Keratinocyte (primary cell): ENCODE measurements at regions not wholly inside any gene's neighbourhood (a gene's known extent, or its start where the extent isn't known, plus 50 kb on each side); places are given as distances from the start of the nearest gene placed in this dataset.

Experiments used
- EZH2 ChIP-seq: IDR thresholded peaks from one replicate; pipeline ENCODE4 v1.6.1; 2012; ENCODE audit warnings: inconsistent platforms, mild to moderate bottlenecking, low read length, moderate library complexity
- TF ChIP-seq, protein P1 (sequence below), 3 experiments: IDR thresholded peaks in 1 of 3; conservative IDR thresholded peaks in 1 of 3; optimal IDR thresholded peaks in 1 of 3; 2 replicates in 2 of 3; 3 replicates in 1 of 3; pipeline versions ENCODE3 to v1.5.1; 2011; ENCODE audit warnings: low read length in 3 of 3, mild to moderate bottlenecking in 3 of 3, moderate library complexity in 2 of 3, control low read depth in 1 of 3, inconsistent platforms in 1 of 3; ENCODE audit not compliant: insufficient read depth in 2 of 3; ENCODE audit errors: extremely low read depth in 1 of 3

GRCh38 chr3:7800006-7800780 is 701.4 kb upstream of the LMCD1 start:
- TF ChIP-seq, protein P1, sequence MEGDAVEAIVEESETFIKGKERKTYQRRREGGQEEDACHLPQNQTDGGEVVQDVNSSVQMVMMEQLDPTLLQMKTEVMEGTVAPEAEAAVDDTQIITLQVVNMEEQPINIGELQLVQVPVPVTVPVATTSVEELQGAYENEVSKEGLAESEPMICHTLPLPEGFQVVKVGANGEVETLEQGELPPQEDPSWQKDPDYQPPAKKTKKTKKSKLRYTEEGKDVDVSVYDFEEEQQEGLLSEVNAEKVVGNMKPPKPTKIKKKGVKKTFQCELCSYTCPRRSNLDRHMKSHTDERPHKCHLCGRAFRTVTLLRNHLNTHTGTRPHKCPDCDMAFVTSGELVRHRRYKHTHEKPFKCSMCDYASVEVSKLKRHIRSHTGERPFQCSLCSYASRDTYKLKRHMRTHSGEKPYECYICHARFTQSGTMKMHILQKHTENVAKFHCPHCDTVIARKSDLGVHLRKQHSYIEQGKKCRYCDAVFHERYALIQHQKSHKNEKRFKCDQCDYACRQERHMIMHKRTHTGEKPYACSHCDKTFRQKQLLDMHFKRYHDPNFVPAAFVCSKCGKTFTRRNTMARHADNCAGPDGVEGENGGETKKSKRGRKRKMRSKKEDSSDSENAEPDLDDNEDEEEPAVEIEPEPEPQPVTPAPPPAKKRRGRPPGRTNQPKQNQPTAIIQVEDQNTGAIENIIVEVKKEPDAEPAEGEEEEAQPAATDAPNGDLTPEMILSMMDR (optimal IDR thresholded peaks at IDR 0.05 in 1 of 3, IDR thresholded peaks at IDR 0.05 in 1 of 3, conservative IDR thresholded peaks at IDR 0.05 in 1 of 3; ENCODE audit: extremely low read depth in 1 of 3, insufficient read depth in 2 of 3, low read length in 3 of 3) = peak in 1 of 3 experiments; percentile 11
- TF ChIP-seq EZH2 = no peak
